Thyroid gland (tissue), 4 donors: ENCODE measurements at regions not wholly inside any gene's neighbourhood (a gene's known extent, or its start where the extent isn't known, plus 50 kb on each side); places are given as distances from the start of the nearest gene placed in this dataset.

Experiments used
- POLR2A ChIP-seq, 2 donors: fragments of 450-650 bp; IDR thresholded peaks; one replicate each; pipeline ENCODE4 v1.6.1; 2017; ENCODE audit warnings: antibody characterized with exemption in 2 of 2, mild to moderate bottlenecking in 2 of 2, moderate library complexity in 1 of 2
- TF ChIP-seq, protein P1 (sequence below), 6 experiments: fragments of 200-600 bp in 3 of 6; fragments of 450-650 bp in 3 of 6; sonication (generic) in 3 of 6; IDR thresholded peaks; one replicate each; pipeline ENCODE4 v1.5.1; 2016 to 2019; ENCODE audit warnings: antibody characterized with exemption in 6 of 6, mild to moderate bottlenecking in 2 of 6, inconsistent platforms in 1 of 6, moderate library complexity in 1 of 6

- no peak for TF ChIP-seq POLR2A (IDR thresholded peaks at IDR 0.05)
- TF ChIP-seq, protein P1, sequence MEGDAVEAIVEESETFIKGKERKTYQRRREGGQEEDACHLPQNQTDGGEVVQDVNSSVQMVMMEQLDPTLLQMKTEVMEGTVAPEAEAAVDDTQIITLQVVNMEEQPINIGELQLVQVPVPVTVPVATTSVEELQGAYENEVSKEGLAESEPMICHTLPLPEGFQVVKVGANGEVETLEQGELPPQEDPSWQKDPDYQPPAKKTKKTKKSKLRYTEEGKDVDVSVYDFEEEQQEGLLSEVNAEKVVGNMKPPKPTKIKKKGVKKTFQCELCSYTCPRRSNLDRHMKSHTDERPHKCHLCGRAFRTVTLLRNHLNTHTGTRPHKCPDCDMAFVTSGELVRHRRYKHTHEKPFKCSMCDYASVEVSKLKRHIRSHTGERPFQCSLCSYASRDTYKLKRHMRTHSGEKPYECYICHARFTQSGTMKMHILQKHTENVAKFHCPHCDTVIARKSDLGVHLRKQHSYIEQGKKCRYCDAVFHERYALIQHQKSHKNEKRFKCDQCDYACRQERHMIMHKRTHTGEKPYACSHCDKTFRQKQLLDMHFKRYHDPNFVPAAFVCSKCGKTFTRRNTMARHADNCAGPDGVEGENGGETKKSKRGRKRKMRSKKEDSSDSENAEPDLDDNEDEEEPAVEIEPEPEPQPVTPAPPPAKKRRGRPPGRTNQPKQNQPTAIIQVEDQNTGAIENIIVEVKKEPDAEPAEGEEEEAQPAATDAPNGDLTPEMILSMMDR (IDR thresholded peaks at IDR 0.05), result no peak
Measured at GRCh38 chr1:56429288-56429687, 150.1 kb downstream of the PLPP3 start.
